Posterior vena cava (tissue), 2 donors: ENCODE measurements at regions not wholly inside any gene's neighbourhood (a gene's known extent, or its start where the extent isn't known, plus 50 kb on each side); places are given as distances from the start of the nearest gene placed in this dataset.

Source experiments
- DNase-seq: peaks from one replicate; pipeline ENCODE4 v3.0.0-alpha.2; 2020; ENCODE audit warnings: low spot score
- intact Hi-C, 2 donors: fragments of 100-400 bp; cut with DNase I; formaldehyde crosslinking; loops; one replicate each; pipeline versions ENCODE4 v1.14.1 to v1.14.2; 2022 to 2023
- donor health status: DM: yes; HTN: yes; CAD: no.
- donor health status: DM: yes; HTN: yes; CAD: no.

DNA sequence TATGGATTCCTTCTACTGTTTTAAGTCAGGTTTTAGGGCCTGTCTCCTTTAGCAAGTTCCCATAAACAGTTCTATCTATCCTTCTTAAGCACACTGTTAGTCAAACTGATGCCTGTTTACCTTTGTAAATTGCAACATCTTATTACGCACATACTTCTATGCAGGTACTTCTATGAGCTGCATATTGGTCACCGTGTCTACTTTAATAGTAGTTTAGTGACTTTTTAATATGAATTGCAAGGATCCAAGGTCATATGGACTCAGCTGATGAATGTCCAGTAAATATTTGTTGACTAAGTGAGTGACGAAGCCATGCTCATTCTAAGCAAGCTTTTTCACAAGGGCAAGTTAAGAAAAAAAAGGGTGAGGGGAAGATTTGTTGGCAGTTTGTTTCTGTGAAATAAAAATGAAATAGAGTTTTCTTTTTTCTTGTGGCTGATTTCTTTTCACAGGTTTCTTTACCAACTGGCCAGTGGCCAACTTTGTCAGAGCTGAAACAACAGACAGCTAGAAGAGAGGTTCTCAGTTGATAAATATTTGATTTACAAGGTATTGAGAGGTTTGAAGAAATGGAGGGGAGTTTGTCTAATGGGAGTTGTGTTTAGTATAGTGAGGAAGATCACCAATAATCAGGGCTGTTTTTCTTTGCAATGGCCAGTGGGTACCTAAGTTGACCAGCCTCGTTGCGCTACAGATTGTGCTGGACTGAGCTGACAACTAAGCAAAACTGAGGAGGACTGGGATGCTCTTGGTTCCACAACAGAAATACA is 141.1 kb downstream of the SLC15A5 start:
- intact Hi-C loops, result loop anchor here in 1 of 2 donors (10.0 kb wide), 1 partner anchor 1478 kb away; no protein-coding TSS in a partner anchor
- no peak for DNase-seq

DNA sequence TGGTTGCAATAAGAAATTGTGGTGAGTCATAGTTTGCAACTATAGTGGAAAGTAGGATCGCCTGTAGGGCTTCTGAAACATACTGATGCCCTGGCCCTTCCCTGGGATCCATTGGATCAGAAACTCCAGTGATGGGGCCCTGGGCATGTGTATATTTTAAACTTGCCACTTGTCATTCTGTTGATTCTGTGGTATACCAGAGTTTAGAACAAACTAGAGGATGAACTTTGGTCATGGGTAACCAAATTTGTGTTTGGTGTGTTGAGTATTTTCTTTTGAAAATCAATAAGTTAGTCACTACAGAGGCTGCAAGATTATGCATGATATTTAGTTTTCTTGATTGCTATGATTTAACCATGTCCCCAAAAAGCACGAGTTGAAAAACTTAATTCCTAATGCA is 142.2 kb downstream of the SLC15A5 start:
- intact Hi-C loops, result loop anchor here in 1 of 2 donors (10.0 kb wide), 1 partner anchor 1479 kb away; no protein-coding TSS in a partner anchor
- DNase-seq, result no peak

DNA sequence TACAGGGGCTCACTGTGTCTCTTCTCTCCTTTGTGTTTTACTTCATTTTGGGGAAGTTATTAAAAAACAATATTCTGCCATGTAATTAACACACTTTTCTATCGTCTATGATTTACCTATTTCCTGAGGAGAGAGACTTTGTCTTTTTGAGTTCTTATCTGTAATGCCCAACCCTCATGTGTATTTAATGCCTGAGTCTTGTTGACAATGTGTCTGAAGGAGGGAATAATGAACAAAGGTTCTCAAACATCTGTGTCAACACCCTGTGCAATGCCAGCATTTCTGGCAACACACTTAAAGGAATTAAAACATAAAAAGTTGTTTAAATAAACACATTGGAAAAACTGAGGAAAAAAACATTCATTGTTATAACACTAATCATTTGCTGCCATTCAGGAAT is 147.1 kb downstream of the SLC15A5 start:
- no peak for DNase-seq
- intact Hi-C loops, result loop anchor here in 1 of 2 donors (10.0 kb wide), 1 partner anchor 1484 kb away; no protein-coding TSS in a partner anchor

DNA sequence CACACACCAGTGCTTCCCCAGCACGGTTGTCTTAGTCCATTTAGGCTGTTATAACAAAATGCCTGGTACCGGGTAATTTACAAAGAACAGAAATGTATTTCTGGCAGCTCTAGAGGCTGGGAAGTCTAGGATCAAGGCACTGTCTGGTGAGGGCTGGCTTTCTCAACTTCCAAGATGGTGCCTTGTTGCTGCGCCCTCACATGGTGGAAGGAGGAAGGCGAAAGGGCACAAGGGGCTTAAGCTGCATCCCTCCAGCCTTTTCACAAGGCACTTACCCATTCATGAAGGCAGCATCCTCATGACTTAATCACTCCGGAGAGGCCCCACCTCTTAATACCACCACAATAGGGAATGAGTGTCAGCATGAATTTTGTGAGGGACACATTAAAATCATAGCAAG is 155.5 kb downstream of the SLC15A5 start:
- no peak for DNase-seq
- intact Hi-C loops, result no loop called here

DNA sequence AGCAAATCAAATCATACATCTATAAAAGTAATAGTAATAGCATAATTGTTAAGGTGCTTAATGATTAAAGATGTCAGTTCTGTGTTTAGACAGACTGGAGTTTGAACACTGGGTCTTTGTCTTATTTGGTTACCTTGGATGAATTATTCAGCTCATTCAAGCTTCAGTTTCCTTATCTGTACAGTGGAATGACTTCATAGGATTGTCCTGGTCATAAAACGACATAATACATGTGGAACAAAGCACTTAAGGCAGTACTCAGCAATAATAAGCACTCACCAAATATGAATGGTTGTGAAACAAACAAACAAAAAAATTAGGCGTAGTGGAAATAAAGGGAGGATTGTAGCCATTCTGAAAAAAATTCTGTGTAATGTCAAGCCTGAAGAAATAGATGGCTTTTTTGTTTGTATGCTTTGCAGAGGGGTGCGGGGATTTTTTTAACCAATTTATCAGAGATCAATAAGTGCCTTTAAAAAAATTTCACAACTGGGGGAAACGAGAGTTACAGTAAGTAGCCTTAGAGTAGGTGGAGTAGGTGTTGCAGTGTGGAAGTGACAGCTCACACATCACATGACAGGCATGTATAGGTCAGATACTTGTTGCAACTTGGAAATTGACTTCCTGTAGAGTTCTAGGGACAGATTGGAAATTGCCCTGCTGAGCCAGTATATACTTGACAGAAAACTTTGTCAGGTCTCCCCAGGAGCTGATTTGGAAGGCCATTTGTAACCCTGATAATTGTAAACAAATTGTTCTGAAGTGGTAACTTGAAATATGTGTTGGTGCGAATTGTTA is 157.7 kb downstream of the SLC15A5 start:
- no peak for DNase-seq
- intact Hi-C loops, result no loop called here

DNA sequence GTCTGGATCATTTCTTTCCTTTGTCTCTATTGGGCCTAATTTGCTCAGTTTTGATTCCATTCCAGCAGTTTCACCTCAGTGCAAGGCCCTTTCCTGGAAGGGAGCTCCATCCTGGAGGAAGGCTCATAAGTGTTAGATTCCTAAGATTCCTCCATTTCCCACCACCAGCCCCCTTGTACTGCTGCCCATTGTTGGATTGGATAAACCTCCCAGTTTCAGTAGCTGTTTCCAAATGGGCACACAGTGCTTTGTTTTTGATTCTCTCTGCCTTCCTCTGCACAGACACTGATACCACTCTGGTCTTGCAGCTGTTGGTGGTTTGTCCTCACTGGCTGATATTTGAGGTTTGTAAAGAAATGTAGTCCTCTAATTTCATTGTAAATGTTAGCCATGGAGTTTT is 158.9 kb downstream of the SLC15A5 start:
- DNase-seq, result no peak
- intact Hi-C loops, result no loop called here

DNA sequence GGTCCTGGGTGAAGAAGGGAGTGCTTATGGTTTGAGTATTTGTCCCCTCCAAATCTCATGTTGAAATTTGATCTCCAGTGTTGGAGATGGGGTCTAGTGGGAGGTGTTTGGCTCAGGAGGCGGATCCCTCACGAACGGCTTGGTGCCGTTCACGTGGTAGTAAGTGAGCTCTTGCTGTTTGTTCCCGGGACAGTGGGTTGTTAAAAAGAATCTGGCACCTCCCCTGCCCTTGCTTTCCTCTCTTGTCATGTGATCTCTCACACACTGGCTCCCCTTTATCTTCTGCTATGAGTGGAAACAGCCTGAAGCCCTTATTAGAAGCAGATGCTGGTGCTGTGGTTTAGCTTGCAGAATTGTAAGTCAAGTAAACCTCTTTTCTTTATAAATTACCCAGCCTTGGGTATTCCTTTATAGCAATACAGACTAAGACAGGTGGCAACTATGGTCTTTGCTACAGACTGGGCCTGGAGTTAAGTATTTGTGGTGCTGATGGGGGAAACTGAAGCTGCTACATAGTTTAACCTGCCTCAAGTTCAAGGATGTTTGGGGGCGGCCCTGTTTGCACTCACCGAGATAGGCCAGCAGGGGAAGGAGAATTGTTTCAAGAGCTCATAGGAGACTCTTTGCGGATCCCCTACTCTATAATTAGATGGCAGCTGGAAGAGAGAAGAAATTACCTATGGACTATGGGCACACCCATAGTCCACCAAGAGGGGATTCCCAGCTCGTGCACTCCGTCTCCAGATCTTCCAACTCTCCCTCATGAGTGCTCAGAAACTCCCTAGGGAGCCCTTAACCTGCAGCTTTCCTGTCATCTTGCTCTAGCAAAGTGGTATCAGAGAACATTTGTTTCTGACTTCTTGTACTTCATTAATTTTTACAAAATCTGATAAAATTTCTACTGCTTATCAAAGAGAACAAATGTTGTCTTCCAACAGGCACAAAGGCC is 164.6 kb downstream of the SLC15A5 start:
- intact Hi-C loops, result no loop called here

DNA sequence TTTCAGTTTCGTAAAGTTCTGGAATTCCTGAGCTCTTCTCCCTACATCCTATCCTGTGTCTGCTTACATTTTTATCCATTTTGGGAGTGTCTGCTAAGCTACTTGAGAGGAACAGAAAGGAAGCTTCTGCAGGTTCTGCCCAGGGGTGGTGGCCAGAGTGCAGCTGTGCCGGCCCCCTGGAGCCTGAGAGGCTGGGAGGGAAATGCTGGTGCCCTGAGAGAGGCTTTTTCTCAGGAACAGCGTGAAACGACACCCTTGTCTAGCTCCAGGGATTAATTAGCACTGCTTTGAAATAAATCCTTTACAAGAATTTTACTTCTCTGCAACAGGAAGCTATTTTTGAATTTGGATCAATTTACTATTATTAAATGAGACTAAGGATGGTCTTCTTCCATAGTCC is 165.4 kb downstream of the SLC15A5 start:
- intact Hi-C loops, result no loop called here
- no peak for DNase-seq

More for the DNA sequence above, 164.6 kb downstream of the SLC15A5 start:
- DNase-seq, result no peak

DNA sequence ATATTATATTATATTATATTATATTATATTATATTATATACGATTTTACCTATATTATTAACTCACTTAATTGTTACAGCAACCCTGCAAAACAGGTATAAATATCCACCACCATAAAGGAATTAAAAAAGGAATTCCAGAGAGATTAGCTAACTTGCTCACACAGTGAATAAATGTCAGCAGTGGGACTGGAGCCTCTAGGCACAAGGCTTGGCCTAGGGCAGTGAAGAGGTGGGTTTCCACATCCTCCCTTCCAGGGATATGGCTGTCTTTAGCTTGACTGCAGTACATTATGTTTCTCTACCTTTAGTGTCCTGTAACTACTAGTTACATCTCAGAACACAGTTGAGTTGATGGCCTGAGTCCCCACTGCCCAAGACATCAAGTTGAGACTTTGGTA is 166.9 kb downstream of the SLC15A5 start:
- no peak for DNase-seq
- intact Hi-C loops, result no loop called here

DNA sequence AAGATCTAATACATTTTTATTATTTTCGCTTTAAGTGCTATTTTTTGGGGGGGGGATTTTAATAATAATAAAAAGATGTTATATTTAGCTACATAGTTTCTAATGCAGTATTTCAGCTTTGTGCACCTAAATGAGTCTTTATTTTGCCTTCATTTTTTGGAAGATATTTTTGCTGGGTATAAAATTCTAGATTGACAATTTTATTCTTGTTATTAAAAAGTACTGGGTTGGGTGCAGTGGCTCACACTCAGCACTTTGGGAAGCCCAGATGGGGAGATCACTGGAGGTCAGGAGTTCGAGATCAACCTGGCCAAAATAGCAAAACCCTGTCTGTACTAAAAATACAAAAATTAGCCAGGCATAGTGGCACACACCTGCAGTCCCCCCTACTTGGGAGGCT is 173.6 kb downstream of the SLC15A5 start:
- intact Hi-C loops, result no loop called here
- no peak for DNase-seq

DNA sequence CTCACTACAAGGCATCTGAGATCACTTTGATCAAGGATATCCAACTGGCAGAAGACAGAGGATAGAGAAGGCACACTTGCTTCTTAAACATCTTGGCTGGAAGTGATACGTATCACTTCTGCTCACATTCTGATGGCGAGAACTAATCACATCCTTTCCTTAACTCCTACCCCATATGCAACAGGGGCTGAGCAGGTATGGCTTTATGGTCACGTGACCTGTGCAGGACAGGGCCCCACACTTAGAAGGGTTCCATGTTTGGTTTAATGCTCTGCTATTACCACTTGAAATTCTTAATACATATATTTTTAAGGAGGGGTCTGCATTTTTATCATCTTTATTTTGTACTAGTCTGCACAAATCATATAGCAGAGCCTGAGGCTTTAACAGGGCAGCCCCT is 177.3 kb downstream of the SLC15A5 start:
- no peak for DNase-seq
- intact Hi-C loops, result no loop called here

DNA sequence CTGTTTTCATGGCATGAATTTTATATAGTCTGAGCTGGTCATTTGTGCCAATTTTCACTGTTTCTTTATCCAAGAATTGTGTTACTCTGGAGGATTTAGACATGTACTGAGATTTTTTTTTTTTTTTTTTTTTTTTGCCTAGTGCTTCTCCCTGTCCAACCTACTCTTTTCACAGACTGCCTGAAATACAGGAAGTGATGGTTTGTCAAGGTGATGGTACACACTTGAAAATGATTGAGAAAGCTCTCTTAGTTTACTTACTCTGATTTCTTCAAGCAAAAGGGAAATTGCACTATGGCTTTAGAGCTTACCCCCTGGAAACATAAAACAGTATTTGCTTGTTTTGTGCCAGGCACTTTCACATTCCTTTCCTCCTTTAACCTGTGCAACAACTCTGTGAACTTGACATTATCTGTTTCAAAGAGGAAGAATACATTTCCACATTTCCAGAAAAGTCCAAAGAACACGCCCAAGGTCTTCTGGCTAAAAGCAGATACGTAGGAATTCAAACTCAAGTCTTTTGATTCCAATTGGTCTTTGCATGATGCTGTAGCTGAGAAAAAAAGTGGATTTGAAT is 181.1 kb downstream of the SLC15A5 start:
- no peak for DNase-seq
- intact Hi-C loops, result no loop called here

DNA sequence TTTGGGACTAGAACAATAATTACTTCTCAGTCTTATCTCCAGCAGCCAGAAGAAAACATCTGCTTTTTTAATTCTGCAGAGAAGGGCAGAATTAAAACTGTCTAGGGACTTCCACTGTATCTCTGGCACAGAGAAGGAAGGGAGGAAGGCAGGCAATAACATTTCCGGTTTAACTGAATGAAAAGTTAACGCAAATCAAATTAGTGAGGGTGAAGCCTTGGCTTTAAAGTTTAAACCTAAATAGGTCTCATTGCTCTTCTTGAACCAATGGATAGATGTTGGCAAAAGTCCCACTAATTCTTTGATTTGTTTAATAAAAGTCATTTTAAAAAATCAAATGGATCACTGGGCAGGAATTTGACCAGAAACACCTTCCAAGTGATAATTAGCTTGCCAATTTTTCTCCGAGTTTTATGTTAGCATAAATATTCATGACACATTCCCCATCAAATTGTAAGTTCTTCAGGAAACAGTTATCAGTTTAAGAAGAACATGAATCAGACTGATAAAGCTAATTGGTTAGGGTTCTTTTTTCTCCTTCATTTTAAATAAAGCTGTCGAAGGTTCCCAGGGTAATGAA is 181.9 kb downstream of the SLC15A5 start:
- intact Hi-C loops, result no loop called here
- DNase-seq, result no peak

DNA sequence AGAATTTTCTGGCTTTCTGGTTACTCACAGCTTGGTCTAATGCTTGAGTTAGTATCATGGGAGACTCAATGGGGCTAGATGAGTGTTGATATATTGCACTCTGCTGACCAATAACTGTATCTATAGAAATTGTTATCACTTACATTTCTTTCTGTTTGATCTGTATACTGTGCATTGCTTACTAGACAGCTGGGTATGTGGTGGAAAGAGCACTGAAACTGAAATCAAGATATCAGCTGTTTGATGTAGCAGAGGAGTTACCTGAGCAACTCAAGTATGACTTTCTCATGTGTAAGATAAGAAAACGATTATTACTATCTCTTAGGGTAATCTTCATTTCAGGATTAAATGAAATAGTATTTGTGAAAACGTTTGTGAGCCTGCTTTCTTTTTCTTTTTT is 183.0 kb downstream of the SLC15A5 start:
- no peak for DNase-seq
- intact Hi-C loops, result no loop called here

DNA sequence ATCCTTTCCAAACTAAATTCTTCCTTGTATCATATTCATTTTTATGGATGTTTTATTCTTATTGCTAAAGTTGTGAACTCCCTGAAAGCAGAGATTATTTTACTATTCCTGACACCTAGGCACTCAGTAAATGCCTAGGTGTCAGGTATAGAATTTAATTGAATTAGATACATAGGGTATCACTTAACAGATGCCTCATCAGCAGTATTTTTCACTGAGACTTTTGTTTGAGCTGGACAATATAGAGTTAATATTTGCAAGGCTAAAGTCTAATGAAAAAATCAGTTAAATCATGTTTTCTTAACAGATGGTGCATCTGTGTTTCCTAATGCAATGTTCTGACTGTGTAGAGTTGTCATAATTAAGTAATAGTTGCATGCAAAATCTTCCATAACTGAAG is 182.7 kb downstream of the DERA start:
- DNase-seq, result no peak
- intact Hi-C loops, result no loop called here

DNA sequence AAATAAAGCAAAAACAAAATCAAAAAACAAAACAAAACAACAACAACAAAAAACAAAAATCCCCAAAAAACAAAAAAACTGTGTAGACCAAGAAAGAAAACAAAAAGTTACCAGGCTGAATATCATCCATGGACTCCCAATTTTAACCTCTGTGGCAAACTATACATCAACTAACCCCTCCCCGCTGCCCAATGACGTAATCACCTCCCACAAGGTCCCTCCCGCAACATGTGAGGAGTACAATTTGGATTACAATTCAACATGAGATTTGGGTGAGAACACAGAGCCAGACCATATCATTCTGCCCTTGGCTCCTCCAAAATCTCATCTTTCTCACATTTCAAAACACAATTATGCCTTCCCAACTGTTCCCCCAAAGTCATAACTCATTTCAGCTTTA is 179.8 kb downstream of the DERA start:
- intact Hi-C loops, result no loop called here
- no peak for DNase-seq

DNA sequence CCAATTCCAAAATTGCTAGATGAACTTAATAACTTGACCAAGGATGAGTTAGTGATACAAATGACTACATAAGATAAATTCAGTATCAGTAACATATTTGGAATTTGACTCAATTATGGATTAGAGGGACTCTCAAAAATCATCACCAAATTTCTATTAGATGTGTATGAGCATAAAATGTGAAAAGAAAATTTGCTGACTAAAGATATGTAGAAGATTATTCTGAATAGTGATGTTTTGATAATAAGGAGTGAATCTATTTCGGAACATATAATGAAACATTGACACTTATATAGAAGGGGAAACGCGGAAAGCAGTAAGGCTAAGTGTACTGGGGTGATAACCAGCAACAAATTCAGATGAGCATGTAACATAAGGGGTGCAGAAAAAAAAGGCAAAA is 177.3 kb downstream of the DERA start:
- intact Hi-C loops, result no loop called here
- DNase-seq, result no peak
